Lower lobe of right lung (tissue), 2 donors: ENCODE measurements at regions not wholly inside any gene's neighbourhood (a gene's known extent, or its start where the extent isn't known, plus 50 kb on each side); places are given as distances from the start of the nearest gene placed in this dataset.

Experiments
- ATAC-seq, 2 donors: fragments of 200-7000 bp; cut with Tn5 transposase; one replicate each; pipeline ENCODE4 v1.9.1; 2020 to 2022; ENCODE audit warnings: mild to moderate bottlenecking in 2 of 2, moderate library complexity in 2 of 2
- DNase-seq: peaks from one replicate; pipeline ENCODE4 v3.0.0-alpha.2; 2020
- H3K27ac ChIP-seq: fragments of 200-600 bp; one replicate; pipeline ENCODE4 v1.8.0; 2022
- H3K27me3 ChIP-seq: fragments of 200-600 bp; one replicate; pipeline ENCODE4 v1.8.0; 2022; ENCODE audit warnings: low read depth
- H3K36me3 ChIP-seq: fragments of 200-600 bp; one replicate; pipeline ENCODE4 v1.8.0; 2022; ENCODE audit warnings: mild to moderate bottlenecking
- H3K4me1 ChIP-seq: fragments of 200-600 bp; one replicate; pipeline ENCODE4 v1.8.0; 2022
- H3K4me3 ChIP-seq: fragments of 200-600 bp; one replicate; pipeline ENCODE4 v1.8.0; 2022; ENCODE audit warnings: mild to moderate bottlenecking
- H3K9me3 ChIP-seq: fragments of 200-600 bp; one replicate; pipeline ENCODE4 v1.8.0; 2022
- CTCF ChIP-seq: fragments of 200-600 bp; IDR thresholded peaks from one replicate; pipeline ENCODE4 v1.8.0; 2022; ENCODE audit warnings: antibody characterized with exemption, mild to moderate bottlenecking
- intact Hi-C: fragments of 100-400 bp; cut with DNase I; formaldehyde crosslinking; loops from one replicate; pipeline ENCODE4 v1.11.0; 2022
- donor health status: DM: no; HTN: yes; CAD: no; lungs with severe emphysema.

DNA sequence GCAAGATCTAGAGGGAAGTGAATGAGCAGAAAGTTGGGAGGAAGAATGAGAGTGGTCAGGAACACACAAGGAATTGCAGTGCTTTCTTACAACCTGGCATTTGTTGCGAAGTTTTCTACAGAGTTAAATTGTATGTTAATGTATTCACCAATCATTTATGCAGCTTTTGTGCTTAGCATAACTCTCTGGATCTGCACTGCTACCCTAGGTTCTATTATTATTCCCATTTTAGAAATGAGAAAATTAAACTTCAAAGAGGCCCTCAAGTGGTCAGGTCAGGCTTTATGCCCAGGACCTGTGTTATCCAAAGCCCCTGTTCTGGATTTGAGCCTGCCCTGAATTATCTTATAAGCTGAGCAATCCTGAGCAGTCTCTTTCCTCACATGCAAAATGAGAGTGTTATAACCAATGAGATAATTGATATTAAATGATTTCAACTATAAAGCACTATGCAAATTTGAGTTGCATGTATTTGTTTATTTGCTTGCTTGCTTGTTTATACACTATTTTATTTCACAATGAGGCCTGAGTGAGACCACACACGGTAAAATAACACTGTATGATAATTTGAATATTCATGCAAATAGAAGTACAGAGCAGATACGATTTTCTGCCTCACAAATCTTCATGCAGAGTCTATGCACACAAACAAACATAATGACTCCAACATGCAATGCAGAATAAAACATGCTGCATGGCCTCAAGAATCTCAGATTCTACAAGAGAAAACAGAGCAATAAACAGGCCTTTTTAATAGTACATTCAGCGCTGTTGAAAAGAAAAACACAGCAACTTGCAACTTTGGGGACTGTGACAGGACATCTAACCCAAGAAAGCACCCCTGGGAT is 323.0 kb downstream of the PLPP3 start:
- H3K27me3 ChIP-seq, result no peaks in the 10 kb centered on the region
- DNase-seq (no peak), ATAC-seq (no peak)
- H3K36me3 ChIP-seq, result no peaks in the 10 kb centered on the region
- no peak overlapping the region for H3K4me3 ChIP-seq
- peaks cover 21% of the 10 kb centered on the region for H3K4me1 ChIP-seq
- TF ChIP-seq CTCF, result no peak
- intact Hi-C loops, result no loop called here
- no peaks in the 10 kb centered on the region for H3K9me3 ChIP-seq
- H3K27ac ChIP-seq, result no peak overlapping the region

DNA sequence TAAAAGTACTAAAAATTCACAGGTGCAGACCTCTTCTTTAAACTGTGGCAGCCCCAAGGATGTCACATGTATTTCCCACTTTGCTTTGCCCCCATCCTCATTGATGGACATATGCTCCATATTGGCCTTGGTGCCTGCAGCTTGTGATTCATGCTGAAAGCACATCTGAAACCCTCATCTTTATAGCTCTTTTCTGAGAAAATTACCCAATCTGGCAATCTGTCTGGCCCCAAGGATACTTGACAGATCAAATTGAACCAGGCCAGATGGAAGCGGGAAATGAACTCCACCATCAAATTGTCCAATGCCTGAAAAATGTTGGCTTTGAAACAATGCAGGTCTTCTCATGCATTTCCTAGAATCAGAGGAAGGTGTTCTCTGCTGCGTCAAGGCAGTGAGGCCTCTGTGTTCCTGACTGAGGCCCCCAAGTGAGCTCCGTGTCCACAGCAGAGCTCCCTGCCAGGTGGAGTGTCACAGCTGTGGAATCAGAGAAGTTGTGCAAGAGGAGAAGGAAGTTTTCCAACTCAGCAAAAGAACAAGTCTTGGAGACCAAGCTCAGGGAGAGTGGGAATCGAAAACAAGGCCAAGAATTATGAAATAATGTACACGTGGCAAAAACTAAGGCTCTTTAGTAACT is 323.7 kb downstream of the PLPP3 start:
- Histone ChIP-seq H3K27ac (peak overlapping the region; percentile 39), H3K36me3 (no peaks in the 10 kb centered on the region), H3K27me3 (no peaks in the 10 kb centered on the region), H3K9me3 (no peaks in the 10 kb centered on the region), H3K4me1 (peaks cover 21% of the 10 kb centered on the region), H3K4me3 (no peak overlapping the region)
- DNase-seq, result peak; percentile 54
- ATAC-seq, result peak; percentile 75 to 82
- no peak for TF ChIP-seq CTCF
- intact Hi-C loops, result no loop called here

GRCh38 chr1:56254130-56254529 is 325.2 kb downstream of the PLPP3 start:
- Histone ChIP-seq H3K27me3 (no peaks in the 10 kb centered on the region), H3K27ac (no peak overlapping the region), H3K4me1 (peaks cover 24% of the 10 kb centered on the region), H3K4me3 (no peak overlapping the region), H3K9me3 (no peaks in the 10 kb centered on the region), H3K36me3 (no peaks in the 10 kb centered on the region)
- no peak for TF ChIP-seq CTCF
- DNase-seq (no peak), ATAC-seq (no peak)
- intact Hi-C loops, result no loop called here

- intact Hi-C loops, result no loop called here
- Histone ChIP-seq H3K9me3 (no peaks in the 10 kb centered on the region), H3K4me1 (peaks cover 12% of the 10 kb centered on the region), H3K27me3 (no peaks in the 10 kb centered on the region), H3K36me3 (no peaks in the 10 kb centered on the region), H3K27ac (no peak overlapping the region), H3K4me3 (no peak overlapping the region)
- ATAC-seq, result no peak
- DNase-seq, result no peak
- TF ChIP-seq CTCF, result no peak
These were observed 328.6 kb downstream of the PLPP3 start for GRCh38 chr1:56250809-56251208.

GRCh38 chr1:56249234-56249633 is 330.1 kb downstream of the PLPP3 start:
- Histone ChIP-seq H3K4me1 (peaks cover 3% of the 10 kb centered on the region), H3K4me3 (no peak overlapping the region), H3K27ac (no peak overlapping the region), H3K9me3 (no peaks in the 10 kb centered on the region), H3K27me3 (no peaks in the 10 kb centered on the region), H3K36me3 (no peaks in the 10 kb centered on the region)
- DNase-seq (peak; percentile 47), ATAC-seq (peak; percentile 48 to 59)
- no peak for TF ChIP-seq CTCF
- intact Hi-C loops, result no loop called here
